Pons (tissue), 1 donor: ENCODE measurements at regions not wholly inside any gene's neighbourhood (a gene's known extent, or its start where the extent isn't known, plus 50 kb on each side); places are given as distances from the start of the nearest gene placed in this dataset.
"Not testable (repeated sequence)": the region's sequence is repeated elsewhere in the genome, so short reads cannot be mapped to it uniquely, and the experiment has no call there.

ENCODE experiments used
- DNase-seq: peaks from one replicate; pipeline ENCODE4 v3.0.0-alpha.2; 2016; ENCODE audit warnings: low spot score

DNA sequence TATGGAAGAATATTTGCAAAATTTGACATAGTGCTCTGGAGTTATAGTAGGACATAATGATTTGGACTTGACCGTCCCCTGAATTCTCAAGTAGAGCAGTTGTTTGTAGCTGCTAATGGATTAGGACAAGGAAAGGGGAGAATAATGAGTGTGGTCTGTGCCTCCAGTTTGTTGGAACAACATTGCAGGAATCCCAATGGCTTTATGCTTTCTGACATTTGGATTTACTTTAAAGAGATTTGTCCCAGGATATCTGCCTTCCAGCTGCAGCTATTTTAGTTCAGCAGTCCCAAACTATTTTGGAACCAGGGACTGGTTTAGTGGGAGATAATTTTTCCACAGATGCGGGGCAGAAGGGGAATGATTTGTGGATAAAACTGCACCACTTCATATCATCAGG lies 648.2 kb downstream of the SLCO4C1 start:
- no peak for DNase-seq

DNA sequence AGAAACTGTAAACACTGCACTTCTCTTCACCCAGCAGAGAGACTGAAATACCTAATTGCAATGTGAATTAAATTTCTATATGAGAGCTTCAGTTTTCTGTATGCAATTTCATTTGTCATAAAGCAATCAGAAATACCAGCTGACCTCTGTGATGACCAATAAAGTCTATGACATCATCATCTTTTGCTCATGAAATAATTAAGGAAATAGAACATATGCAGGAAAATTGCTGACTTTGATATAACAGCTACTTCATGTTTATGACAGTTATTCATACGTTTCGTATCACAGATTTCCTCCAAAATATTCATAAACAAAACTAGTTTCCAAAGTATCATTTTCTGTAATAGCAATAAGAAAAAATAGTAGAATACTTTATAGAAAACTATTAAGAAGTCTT lies 652.3 kb downstream of the SLCO4C1 start:
- DNase-seq = no peak

DNA sequence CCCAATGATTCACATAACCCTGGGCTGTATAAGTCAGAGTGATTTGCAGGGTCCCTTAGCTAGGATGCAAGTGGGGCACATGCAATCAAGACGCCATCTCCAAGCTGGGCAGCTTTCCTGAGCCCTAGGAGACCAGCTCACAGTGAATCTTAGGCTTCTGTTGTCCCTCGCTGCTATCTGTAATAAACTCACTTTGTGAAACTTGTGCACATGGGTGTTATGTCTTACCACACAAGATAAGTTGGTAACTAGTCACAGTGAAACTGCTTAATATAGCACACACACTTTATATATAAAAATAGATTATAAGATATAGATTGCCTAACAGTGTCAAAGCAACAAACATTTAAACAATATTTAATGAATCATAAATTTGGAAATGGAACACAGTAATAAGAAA lies 658.5 kb downstream of the SLCO4C1 start:
- no peak for DNase-seq

DNA sequence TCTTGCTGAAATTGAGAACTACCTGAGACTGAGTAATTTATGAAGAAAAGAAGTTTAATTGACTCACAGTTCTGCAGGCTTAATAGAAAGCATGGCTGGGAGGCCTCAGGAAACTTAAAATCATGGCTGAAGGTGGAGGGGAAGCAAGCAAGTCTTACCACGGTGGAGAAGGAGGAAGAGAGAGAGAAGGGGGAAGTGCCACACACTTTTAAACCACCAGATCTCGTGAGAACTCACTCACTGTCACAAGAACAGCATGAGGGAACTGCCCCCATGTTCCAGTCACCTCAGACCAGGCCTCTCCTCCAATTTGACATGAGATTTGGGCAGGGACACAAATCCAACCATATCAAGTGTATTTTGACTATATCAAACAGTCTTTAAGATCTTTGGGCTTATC lies 668.3 kb downstream of the SLCO4C1 start:
- not testable (repeated sequence) for DNase-seq

DNA sequence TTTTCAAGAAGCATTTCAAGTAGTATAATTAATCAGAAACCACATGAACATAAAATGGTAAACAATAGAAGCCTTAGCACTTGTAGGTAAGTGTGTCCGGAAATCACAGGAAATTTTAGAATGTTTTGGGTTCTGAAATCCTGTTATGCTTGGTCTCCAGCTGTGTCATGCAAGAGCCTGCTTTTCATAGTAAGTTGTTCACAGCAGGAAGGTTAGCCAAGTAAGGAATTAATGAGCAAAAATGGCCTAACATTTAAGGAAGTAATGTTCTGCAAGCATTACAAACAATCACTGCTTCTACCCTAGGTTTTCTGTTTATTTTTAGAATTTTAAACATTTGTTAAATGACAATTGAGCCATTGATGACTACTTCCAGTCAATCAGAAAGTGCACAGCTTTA lies 669.5 kb downstream of the SLCO4C1 start:
- DNase-seq = no peak

DNA sequence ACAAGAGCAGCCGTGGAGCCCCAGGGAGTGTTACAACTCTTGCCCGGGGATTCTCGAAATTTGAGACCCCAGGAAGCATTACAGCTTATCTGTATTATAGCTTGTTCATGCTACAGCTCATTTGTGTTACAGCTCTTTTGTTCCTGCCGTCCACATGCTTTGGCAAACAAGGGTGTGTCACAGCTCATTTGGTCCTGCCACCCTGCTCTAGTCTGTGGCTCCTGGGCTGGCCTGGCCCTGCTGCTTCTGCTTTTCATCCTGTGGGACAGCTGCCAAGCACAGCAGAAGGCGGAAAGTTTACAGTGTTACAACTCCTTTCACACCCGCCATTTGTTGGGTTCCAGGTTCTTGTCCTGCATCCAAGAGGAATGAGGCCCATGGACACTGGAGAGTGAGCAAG lies 685.0 kb downstream of the SLCO4C1 start:
- no peak for DNase-seq

DNA sequence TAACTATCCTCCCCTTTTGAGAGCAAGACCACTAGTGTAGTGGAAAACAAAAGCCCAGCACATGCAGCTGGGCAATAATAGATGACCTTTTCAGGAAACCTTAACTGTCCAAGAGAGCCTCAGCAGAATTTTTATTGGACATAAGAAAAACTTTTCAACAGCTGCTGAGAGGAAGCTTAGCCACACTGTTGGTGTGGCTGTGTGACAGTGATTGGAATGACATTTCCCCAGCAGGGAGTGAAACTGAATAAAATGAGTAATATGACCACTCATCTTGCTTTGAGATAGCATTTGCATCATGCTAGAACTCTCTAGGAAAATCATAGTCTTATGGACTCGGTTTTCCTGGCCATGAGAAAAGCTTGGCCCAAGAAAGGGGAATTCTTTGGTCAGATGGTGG lies 687.8 kb downstream of the SLCO4C1 start:
- DNase-seq = no peak

DNA sequence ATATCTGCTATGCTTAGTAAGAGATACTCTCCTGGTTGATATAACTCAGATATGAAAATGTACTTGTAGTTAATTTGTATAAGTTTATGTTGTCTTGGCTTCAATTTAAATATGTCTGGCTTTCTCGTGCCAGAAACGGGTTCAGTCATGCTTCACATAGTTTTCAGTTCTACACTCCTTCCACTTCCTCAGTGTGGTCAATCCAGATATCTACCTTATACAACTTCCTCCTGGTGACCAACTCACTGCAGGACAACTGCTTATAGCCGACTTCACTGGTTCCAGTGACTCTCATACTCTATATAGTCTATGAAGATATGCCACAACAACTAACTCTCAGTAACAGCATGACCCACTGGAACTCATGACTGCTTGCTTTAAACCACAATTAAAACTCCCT lies 690.4 kb downstream of the SLCO4C1 start:
- no peak for DNase-seq

DNA sequence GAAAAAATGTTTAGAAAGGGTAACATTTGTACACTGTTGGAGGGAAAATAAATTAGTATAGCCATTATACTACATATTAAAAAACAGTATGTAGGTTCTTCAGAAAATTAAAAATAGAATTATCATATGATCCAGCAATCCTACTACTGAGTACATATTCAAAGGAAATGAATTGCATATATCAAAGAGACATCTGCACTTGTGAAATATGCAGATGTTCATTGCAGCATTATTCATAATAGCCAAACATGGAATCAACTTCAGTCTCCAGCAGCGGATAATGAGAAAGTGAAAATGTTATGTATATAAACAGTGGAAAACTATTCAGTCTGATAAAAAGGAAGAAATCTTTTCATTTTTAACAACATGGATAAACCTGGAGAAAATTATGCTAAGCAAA lies 695.5 kb downstream of the SLCO4C1 start:
- no peak for DNase-seq

DNA sequence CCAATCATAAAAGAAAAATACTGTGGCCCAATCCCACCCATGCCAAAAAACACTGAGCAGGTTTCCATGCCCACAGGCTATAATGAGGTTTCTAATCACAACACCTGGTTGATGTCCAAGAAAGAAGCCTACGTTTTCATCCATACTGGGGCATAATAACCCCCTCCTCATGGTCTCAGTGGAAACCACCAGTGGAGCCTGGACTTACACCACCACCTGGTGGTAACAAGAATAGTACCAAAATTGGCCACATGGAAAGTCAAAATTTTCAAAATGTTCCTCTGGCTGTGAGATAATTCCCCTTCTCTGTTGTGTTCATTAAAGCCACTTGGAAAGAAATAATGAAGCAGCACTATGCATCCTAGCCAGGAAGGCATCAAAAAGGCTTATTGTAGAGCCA lies 687.3 kb upstream of the ST8SIA4 start:
- DNase-seq = no peak

DNA sequence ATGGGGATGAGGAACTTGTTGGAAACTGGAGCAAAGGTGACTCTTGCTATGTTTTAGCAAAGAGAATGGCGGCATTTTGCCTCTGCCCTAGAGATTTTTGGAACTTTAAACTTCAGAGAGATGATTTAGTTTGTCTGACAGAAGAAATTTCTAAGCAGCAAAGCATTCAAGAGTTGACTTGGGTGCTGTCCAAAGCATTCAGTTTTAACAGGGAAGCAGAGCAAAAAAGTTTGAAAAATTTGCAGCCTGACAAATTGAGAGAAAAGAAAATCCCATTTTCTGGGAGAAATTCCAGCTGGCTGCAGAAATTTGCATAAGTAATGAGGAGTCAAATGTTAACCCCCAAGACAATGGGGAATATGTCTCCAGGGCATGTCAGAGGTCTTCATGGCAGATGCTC lies 682.3 kb upstream of the ST8SIA4 start:
- DNase-seq = no peak

DNA sequence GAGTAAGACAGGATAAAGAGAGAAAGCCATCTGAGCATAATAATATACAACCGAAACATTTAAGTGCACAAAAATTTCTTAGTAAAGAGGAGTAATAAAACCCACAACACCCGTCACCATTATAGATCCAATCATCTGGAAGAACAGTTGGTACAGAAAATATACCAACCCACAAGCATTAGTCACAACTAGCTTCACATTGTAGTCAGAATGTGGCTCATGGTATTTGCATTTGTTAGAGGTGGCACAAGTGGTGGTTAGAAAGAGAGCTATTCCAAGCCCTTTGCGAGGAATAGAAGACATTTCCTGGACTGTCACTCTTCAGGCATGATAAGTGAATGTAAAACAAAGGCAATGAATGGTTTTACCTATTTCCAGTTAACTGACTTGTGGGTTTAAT lies 677.5 kb upstream of the ST8SIA4 start:
- DNase-seq = no peak

DNA sequence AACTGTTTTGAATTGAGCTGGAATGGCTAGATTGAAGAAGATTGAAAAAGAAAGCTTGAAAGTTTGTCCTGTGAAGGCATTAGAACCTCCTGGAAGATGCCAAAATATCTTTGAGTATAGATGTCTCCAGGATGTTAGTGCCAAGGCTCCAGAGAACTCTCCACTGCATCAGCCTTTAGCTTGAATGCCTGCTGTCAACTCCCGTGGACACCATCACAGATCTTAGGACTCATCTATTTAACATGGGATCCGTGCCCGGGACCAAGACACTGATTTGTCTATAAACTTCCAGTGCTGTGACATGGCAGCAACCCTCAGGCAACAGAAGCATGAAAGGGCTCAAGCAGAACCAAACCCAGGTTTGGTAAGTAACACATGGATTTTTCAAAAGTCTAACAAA lies 670.9 kb upstream of the ST8SIA4 start:
- peak; percentile 3 for DNase-seq

DNA sequence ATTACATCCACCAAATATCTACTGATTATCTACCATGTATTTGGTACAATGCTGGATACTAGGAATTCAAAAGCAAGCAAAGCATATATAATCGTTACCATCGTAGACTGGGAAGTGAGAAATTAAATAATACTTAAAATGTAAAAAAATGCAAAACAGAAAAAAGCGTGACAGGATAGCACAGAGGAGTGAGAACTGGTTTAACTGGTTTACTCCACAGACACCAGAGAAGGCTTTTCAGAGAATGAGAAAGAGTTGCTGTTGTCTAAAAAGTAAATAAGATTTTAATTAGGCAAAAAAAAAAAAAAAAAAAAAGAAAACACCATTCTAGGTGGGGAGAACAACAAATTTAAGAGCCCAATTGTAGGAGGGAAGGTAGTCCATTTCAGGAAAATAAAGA lies 657.9 kb upstream of the ST8SIA4 start:
- no peak for DNase-seq

DNA sequence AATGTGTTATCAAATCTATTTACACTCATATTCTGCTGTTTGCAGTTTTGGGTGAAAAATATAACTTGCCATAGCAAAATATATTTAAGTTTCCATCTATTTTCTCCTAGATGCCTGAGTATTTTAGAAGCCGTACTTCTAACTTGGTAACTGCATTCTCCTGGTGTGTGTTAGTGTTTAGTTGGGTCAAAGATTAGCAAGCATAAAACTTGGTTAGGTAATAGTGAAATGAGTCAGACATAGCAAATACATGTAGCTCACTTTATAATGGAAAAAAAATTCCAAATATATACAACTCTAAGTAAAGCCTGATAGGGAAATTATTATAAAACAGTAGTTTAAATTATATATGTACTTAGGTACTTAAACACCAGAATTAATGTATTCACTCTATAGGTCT lies 640.7 kb upstream of the ST8SIA4 start:
- no peak for DNase-seq

DNA sequence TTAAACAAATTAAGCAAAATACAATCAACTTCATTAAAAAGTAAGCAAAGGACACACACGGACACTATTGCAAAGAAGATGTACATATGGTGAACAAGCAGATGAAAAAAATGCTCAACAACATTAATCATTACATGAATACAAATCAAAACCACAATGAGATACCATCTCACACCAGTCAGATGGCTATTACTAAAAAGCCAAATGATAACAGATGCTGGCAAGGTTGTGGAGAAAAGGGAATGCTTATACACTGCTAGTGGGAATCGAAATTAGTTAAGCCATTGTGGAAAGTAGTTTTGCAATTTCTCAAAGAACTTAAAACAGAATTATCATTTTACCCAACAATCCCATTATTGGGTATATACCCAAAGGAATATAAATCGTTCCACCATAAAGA lies 636.2 kb upstream of the ST8SIA4 start:
- DNase-seq = no peak

DNA sequence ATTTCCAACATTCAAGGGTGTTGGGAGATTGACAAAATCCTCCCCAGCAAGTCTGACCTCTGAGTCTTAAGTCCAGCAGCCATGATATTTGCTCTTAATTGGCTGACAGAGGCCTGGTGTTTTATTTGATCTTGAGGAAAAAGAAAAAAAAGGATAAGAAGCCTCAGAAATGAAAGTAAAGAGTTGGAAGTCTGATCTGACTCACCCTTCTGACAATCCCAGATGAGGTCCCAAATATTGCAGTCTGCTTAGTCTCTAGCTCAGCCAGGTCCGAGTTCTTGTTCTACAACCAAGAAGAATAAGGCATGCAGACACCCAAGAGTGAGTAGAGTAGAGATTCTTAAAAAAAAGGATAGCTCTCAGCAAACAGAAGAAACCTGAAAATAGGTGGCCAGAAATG lies 632.5 kb upstream of the ST8SIA4 start:
- no peak for DNase-seq

DNA sequence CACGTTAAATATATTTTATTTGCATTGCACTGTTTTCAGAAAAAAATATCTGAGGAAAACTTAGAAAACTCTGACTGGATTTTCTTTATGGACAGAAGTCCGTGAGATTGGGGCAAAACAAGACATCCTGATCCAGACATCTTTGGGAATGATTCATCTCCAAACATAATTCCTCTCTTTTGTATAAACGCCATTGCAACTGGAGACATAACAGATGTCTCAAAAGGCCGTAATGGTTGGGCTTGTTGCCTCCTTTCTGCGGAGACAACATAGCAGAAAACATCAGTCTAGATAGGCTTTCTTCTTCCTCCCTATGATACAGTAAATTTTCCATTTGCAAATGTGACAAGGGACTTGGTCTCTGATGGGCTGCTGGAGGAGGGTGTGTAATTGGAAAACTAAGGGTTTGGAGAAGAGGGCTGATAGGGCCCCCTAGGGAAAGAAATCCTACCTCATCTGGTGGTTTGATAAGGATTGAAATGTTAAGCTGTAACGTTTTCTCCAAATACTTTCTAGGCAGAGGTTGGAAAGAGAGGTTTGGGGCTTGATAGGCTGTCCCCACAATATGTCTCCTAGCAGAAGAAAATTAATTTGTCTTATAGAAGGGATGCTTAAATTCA lies 631.5 kb upstream of the ST8SIA4 start:
- DNase-seq = no peak

DNA sequence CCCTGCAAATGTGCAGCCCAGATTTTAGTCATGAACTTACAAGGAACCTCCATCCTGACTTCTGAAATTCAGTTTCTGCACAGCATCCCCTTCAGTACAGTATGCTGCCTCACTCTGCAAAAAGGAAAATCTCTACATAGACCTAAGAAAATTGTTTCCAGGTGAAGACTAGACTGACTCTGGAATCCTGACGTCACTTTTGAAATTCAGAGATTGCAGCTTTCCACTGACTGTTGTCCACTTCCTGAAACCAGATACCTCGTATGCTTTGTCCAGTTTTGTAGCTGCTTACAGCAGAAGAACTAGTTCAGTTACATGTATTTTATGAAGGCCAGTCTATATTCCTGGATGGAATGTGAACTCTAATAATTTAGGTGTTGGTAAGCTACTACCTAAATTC lies 629.3 kb upstream of the ST8SIA4 start:
- DNase-seq = no peak

DNA sequence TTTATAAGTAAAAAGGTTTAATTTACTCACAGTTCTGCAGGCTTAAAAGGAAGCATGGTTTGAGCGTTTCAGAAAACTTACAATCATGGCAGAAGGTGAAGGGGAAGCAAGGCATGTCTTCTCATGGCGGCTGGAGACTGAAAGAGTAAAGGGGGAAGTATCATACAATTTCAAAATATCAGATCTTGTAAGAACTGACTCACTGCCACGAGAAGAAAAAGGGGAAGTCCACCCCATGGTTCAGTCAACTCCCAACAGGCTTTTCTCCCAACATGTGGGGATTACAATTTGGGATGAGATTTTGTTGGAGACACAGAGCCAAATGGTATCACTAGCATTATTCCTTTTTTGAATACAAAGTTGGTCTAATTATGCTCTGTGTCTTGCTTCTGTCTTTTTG lies 627.9 kb upstream of the ST8SIA4 start:
- no peak for DNase-seq

DNA sequence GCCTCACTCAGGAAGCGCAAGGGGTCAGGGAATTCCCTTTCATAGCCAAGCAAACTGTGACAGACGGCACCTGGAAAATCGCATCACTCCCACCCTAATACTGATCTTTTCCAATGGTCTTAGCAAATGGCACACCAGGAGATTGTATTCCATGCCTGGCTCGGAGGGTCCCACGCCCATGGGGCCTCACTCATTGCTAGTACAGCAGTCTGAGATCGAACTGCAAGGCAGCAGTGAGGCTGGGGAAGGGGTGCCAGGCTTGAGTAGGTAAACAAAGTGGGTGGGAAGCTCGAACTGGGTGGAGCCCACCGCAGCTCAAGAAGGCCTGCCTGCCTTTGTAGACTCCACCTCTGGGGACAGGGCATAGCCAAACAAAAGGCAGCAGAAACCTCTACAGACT lies 626.0 kb upstream of the ST8SIA4 start:
- not testable (repeated sequence) for DNase-seq

DNA sequence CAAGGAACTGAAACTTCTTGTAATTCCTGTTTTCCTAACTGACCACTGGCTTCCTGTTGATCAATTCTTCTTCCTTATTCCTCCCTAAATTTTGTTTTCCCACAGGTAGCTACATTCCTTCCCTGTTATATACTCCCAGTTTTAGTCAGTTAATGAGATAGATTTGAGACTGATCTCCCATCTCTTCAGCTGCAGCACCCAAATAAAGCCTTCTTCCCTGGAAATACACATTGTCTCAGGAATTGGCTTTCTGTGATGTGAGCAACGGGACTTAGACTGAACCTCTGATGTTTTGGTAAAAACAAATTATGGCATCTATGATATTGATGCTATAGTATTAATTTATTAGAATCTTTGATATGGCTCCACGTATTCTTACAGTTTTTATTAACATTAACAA lies 617.3 kb upstream of the ST8SIA4 start:
- no peak for DNase-seq

DNA sequence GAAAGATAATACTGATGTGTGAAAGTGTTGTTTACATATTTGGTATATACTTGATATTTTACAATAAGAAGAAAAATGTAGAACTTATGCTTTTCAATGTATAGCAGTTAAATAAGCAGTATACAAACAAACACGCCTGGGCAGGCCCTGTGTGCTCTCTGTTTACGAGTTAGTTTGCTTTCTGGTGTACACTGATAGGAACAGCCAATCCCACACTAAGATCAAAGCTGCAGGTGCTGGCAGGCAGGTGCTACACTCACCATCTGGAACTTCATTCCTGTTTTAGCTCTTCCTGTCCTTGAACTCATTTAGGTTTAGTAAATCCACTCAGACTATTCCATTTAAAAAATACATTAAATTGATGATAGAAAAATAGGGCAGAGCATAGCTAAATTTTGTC lies 614.7 kb upstream of the ST8SIA4 start:
- peak; percentile 13 for DNase-seq

DNA sequence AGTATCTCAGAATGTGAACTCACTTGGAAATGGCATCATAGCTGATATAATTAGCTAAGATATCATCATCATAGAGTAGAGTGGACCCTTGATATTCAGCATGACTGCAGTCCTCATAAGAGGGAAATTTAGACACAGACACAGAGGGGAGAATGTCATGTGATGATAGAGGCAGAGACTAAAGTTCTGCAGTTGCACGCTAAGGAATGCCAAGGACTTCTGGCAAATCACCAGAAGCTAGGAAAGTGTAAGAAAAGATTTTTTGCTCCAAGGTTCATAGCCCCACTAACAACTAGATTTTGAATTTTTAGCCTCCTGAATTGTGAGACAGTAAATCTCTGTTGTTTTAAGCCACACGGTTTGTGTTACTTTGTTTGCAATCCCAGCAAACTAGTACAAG lies 612.6 kb upstream of the ST8SIA4 start:
- no peak for DNase-seq
